C1 segment of cervical spinal cord (tissue), 14 donors: ENCODE measurements at regions not wholly inside any gene's neighbourhood (a gene's known extent, or its start where the extent isn't known, plus 50 kb on each side); places are given as distances from the start of the nearest gene placed in this dataset.
"Not testable (repeated sequence)": the region's sequence is repeated elsewhere in the genome, so short reads cannot be mapped to it uniquely, and the experiment has no call there.

ENCODE experiments used
- DNase-seq, 14 donors: peaks; one replicate each; lab custom pipeline; 2025; lab: John Stamatoyannopoulos, UW

DNA sequence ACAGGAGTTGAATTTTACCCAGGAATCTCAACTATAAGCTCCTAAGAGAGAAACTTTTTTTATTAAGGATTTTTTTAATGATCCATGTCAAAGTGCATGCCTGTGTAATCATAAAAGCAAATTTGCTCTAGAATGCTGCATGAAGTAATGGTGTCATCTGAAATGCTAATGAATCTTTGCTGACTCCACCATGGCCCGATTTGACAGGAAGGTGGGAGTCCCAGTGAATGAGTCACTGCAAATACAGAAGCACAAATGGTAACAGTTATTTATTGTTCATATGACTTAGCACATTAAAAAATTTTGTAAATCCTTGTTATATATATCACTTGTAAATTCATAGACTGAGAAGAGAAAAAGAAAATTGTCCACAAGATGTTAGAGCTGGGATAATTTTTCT, 341.3 kb downstream of the RASEF start:
- DNase-seq = no peak

DNA sequence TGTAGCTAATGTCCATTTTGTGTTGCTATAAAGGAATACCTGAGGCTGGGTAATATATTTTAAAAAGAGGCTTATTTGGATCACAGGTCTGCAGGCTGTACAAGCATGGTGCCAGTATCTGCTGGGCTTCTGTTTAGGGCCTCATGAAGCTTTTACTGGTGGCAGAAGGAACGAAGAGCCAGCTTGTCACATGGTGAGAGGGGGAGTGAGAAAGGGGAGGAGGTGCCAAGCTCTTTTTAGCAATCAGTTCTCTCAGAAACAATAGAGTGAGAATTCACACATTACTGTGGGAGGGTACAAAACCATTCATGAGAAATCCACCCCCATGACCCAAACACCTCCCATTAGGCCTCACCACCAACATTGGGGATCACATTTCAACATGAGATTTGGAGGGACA, 340.9 kb downstream of the RASEF start:
- DNase-seq = no peak

DNA sequence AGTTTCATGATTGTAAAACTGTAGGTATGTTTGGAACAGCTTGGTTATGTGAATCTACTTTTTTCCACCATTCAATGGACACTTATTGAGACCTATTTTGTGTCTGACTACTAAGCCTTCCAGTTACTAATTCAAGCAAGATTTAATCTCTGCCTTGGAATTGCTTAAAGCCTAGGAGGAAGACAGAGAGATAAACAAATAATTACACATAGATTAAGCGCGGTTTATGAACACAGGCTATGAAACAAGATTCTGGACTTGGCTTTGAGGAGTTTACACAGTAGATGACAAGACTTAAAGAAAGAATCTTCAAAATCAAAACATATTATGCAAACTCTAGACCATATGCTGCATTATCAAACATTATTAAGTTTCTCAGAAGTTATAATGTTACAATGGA, 340.4 kb downstream of the RASEF start:
- DNase-seq = no peak

DNA sequence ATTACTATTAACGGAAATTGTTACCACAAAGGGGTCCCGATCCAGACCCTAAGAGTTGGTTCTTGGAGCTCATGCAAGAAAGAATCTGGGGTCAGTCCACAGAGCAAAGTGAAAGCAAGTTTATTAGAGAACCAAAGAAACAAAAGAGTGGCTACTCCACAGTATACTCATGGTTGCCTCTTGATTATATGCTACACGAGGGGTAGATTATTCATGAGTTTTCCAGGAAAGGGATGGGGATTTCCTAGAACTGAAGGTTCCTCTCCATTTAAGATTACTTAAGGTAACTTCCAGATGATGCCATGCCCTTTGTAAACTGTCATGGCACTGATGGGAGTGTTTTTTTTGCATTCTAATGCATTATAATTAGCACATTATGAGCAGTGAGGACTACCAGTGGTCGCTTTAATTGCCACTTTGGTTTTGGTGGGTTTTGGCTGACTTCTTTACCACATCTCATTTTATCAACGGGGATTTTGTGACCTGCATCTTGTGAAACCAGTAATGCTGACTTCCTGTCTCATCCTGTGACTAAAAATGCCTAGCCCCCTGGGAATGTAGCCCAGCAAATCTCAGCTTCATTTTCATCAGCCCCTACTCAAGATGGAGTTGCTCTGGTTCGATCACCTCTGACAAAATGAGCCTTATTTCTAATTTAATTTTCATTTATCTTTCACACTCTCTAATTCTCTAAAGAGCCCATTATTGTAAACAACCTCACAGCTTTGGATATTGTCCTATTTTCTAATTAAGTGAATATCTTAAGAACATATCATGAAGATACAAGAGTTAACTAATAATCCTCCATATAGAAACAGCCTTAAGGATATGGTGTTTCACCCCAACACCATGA, 336.3 kb downstream of the RASEF start:
- no peak for DNase-seq

DNA sequence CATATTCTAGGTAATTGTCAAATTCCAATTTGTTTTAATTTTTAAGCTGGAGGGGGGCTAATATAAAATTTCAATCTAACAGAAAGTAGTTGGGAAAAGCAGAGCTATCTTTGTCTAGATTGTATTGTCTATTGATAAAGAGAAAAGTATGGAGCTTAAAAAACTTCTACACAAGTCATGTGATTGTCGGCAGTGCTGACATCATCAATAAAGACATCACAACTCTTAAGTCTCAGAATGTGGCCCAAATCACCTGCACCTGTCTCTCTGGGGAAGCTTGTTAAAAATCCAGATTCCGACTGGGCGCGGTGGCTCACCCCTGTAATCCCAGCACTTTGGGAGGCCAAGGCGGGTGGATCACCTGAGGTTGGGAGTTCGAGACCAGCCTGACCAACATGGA, 333.8 kb downstream of the RASEF start:
- no peak for DNase-seq

DNA sequence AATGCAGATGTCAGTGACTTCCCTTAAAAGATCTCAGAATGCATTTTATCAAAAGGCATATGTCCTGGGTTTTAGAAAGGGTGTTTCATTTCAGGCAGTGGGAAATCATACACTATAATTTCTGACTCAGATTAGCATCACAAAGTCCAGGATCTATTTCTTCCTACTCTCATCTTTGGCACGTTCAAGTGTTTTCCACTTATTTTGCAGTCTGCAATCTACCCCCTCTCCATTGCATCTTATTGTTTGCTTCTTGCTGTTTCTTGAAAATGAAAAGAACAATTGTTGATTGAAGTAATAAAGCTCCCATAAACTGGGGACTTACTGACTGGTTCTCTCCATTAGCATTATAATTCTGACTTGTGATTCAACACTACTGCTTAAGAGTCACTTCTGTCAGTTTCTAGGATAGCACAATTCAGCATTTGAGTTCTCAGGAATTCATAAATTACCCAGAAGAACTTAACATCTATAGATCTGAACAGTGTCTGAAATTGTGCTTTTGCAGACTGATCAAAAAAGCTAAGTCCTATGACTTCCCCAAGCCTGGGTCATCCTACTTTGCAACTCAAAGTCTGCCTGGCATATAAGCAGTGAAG, 332.9 kb downstream of the RASEF start:
- no peak for DNase-seq

DNA sequence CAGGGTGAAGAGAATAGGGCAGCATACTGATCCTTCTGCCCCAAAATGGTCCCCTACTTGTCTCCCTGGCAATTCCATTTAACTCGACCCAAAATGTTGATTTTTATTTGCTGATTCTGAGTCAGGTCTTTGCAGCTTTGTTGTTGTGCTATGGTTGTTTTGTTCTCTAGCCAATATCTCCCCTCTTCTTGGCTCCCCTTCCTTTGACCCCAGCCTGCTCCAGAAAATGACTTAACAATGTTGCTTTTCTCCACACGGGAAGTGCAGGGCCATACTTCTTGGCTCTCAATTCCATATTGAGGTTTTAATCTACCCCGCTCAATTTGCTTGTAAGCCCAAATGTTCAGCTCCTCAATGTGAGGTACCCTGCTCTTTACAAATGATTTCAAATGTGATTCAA, 330.0 kb downstream of the RASEF start:
- no peak for DNase-seq

DNA sequence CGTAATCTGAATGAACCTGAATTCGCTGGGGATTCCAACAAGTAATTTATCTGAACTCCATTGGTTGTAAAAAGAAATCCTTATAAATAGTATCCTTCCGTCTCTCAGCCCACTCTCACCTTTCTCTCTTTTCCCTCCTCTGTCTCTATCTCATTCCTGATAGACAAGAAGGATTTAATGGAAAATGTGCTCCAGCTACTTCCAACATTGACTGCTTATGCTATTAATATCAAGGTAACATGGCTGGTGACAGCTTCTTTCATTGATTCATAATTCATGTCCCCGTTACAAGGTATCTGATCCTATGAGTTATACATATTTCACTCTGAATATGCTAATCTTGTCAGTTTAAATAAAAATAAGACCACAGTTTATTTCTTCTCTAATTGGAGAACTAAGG, 326.8 kb downstream of the RASEF start:
- DNase-seq = no peak

DNA sequence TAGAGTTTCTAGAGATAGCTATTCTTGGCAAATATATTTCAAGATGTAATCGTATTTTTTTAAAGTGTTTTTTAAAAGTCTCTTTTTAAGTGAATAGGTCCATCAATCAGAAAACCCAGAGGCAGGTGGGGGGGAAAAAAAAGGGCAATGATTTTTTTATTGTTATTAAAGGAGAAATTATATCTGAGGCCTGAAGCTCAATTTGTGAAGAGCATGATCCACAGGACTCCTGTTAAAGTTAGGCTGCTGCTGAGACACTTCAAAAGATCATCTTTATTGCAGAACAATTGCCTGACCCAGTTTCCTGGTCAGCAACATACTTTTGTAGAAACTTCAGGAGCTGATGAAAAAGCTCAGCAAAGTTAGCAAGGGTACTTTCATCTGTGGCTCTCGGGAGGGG, 326.2 kb downstream of the RASEF start:
- no peak for DNase-seq

DNA sequence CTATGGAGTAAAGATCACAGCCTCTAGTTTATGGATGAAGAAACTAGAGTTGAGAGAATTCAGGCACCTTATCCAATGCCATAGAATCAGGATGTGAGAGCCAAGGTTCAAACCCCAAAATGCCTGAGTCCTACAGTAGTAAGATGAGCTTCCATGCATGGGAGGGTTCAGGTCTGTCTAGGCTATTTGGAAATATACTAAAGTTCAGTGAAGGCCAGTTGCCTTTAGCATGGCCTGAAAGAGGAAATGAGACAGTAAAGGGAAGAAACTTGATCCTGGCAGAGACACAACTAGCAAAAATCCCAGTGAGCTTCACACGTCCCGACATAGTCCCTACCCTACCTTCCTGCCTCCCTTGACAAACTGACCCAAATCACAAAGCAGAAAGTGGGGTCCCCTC, 317.0 kb downstream of the RASEF start:
- DNase-seq = no peak

DNA sequence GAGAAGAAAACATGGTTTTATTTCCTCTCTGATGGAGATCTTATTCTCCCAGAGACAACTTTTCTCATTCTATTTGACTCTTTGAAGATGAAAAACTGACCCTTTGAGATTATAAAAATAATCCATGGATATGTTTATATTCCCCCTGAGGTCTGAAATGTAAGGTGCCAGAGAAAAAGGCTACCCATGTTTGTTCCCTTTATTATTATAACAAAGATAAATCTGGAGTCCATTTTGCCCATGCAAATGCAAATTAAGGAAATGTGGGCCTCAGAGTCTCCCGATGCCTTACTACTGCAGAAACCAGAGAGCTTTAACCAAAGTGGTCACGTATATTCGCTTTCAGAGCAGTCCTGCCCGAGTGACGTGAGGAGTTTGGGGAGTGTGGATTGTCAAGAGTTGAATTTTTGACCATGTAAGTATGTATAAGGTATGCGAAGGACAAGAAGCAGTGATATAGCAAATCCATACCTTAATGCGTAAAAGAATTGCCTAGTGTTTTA, 312.5 kb downstream of the RASEF start:
- no peak for DNase-seq

DNA sequence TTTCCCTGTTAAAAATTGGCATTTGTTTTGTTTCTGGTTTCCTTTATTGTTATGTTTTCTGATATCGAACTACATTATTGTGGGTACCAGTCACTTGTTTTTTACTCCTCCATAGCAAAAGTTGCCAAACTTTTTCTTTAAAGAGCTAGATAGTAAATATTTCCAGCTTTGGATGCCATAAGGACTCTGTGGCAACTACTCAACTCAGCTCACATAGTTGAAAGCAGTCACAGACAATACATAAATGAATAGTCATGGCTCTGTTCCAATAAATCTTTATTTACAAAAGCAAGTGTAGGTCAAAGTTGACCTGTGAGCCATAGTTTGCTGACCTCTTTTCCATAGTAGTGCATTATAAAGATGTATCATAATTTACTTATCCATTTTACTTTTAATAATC, 305.0 kb downstream of the RASEF start:
- DNase-seq = no peak

DNA sequence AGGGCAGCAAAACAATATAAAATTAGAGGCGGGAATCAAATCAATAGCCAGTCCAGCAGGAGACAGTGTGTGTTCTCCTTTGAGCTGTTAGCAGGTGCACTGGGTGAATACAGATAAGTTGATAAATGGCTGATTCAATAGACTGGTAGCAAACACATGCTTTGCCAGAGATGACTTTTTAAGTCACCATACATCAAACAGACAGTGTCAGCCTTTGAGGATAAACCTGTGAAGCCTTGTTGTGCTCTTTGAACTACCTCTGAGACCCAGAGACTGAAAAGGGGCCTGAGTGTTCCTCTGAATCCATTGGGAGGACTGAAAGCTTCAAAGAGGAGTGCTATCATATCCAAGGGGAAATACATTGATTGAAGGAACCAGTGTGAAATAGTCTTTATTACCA, 301.9 kb downstream of the RASEF start:
- no peak for DNase-seq

DNA sequence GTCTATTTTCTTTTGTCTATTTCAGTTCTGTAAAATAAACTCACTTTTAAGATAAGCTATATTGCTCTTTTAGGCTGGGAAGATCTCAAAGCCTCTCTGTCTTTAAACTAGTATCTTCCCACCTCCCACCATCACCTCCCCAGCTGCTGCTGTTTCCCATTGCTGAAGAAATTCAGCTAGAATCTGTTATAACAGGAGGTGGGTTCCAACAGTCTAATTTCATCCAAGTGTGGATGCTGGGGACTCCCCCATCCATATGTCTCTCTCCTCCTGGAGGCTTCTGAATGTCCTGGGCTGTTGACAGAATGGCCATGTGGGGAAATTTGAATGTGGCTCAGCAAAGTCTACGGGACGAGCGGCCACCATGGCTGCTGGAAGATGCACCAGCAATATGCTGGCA, 301.0 kb downstream of the RASEF start:
- DNase-seq = no peak

DNA sequence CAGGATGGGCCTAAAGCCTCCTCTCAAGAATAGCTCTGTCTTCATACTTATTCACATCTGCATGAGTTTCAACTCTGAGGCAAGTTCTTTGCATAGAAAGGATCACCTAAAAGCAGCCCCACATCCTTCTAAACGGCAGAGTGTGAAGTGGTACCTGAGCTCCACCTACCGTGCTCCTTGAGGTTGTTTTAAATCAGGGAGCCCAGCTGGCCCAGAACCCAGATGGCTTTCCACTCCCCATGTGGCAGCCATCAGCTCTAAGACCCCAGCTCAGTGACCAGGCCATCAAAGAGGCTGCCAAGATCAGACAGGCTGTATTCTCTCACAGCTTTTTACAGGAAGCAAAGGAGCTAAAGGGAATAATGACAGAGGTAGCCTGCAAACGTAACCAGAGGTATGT, 299.3 kb downstream of the RASEF start:
- DNase-seq = no peak

DNA sequence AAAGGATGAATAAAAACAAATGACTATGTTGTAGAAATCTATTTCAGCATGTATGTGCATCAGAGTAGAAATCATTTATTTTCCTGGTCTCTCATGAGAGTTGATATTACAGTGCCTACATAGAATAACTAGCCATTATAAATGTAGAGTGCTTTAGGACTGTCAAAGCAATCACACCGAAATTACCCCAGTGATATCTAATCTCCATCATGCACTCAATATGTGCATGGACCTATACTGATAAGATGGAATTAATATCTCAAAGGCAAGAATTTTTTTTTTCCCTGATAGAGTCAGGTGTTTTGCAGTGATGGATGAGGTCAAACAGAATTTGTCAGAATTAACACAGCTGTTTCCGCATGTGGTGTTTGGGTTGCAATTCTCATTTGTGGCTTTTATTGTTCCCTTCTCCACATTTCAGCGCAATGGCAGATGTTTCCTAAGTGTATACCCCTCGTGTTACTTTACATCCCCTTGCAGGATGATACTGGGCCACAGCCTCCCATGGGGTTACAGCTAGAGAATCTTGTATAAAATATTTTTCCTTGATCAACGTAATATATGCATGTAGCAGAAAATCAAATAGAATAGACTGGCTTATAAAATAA, 298.8 kb downstream of the RASEF start:
- DNase-seq = no peak

DNA sequence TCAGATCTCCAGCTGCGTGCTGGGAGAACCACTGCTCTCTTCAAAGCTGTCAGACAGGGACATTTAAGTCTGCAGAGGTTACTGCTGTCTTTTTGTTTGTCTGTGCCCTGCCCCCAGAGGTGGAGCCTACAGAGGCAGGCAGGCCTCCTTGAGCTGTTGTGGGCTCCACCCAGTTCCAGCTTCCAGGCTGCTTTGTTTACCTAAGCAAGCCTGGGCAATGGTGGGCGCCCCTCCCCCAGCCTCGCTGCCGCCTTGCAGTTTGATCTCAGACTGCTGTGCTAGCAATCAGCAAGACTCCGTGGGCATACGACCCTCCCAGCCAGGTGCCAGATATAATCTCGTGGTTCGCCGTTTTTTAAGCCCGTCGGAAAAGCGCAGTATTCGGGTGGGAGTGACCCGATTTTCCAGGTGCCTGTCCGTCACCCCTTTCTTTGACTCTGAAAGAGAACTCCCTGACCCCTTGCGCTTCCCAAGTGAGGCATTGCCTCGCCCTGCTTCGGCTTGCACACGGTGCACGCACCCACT, 288.2 kb downstream of the RASEF start:
- DNase-seq = not testable (repeated sequence)

DNA sequence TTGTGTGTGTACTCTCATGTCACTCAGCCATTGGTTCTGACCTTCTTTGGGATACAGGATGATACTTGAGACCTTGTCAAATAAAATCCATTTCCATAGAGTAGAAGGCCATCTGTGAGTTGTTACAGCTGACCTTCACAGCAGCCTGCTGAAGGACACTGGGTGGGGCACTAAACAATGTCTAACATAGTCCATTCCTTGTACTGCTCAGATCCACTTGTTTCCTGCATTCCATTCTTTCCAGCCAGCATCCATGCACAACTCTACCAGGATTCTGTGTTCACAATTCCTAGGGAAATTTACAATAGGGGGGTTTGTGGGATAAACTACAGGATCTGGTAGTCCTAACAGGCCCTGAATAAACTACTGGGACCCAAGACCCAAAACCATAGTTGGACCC, 286.4 kb downstream of the RASEF start:
- no peak for DNase-seq

DNA sequence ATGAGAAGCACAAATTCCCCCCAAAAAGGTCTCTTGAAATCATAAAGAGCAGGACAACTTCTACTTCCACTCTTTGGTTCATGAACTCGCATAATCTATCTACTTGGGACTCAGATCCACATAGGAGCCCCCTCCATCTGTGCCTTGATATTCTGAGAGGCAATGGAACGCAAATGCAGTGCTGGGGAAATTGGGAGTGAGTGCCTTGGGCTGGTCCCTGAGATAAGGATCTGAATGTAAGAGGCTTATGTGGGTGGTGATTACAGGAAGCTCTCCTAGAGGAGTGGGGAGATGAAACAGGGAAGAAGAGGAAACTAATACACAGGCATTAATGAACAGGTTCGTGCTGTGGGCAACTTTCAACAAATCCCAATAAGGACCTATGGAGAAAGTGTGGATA, 285.6 kb downstream of the RASEF start:
- DNase-seq = no peak

DNA sequence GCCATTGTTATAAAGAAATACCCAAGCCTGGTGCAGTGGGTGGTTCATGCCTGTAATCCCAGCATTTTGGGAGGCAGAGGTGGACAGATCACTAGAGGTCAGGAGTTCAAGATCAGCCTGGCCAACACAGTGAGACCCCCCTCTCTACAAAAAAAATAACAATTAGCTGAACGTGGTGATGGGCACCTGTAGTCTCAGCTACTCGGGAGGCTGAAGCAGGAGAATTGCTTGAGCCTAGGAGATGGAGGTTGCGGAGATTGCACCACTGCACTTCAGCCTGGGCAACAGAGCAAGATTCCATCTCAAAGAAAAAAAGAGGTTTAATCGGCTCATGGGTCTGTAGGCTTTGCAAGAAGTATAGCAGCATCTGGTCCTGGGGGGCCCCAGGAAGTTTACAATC, 284.0 kb downstream of the RASEF start:
- not testable (repeated sequence) for DNase-seq

DNA sequence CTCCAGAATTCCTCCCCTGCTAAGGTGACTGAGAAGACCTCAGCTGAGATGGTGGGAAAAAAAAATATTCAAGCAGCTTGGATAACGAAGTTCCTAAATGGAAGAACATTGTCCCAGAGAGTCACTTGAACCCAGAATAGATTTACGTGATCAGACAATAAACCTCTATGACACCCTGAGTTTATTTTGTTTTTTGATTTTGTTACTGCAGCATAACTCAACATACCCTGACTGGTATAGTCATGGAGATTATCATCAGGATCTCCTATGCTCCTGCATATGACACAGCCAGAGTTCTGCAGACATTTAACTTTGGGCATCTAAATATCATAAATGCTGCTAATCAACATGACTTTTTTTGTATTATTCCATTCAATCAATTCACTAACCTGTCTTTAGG, 282.9 kb downstream of the RASEF start:
- DNase-seq = no peak

DNA sequence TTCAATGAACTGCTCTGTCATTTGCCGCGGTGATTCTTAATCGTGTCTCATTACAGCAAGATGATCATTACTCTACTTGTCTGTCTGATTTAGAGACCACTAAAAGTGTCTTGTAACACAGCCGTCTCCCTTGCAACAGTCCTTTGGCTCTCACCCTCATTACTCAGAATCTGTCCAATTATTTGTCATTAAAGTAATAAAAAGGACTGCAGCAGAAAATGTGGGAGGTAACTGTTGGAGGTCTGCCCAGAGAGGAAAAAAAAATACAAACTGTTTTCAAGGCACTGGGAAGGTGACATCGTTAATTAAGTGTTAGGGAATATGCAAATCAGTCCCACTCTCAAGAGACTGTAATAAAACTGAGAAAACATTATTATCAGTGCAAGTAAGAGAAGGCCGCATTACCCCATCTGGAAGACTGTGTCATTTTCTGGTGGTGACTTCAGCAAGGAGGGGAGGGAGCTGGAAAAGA, 281.0 kb downstream of the RASEF start:
- no peak for DNase-seq

DNA sequence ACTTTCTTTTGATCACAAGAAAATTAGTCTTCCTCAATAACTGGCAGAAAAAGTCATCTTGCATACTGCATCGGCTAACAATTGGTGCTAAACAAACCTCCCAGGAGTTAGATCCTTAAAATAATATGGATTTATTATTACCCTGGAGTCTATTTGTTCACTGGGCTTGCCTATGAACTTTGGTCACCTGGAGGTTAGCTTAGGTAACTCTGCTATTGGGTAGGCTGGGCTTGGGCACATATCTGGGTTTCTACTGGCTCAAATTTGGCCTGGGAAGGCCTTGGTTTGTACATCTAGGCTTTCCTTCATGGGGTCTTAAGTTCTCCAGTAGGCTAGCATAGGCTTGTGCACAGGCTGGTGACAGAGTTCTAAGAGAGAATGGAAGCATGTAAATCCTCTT, 279.9 kb downstream of the RASEF start:
- DNase-seq = no peak
